Ishikawa (cell line): ENCODE measurements at regions not wholly inside any gene's neighbourhood (a gene's known extent, or its start where the extent isn't known, plus 50 kb on each side); places are given as distances from the start of the nearest gene placed in this dataset.

ENCODE experiments used
- CEBPB ChIP-seq: IDR thresholded peaks from 2 replicates; pipeline ENCODE4 v1.6.1; 2012
- CREB1 ChIP-seq: IDR thresholded peaks from 2 replicates; pipeline ENCODE4 v1.6.1; 2012; ENCODE audit warnings: low read depth
- EGR1 ChIP-seq: IDR thresholded peaks from 2 replicates; pipeline ENCODE4 v1.6.1; 2012
- EP300 ChIP-seq: IDR thresholded peaks from 2 replicates; pipeline ENCODE4 v1.6.1; 2012; ENCODE audit warnings: borderline replicate concordance
- FOXM1 ChIP-seq: IDR thresholded peaks from 2 replicates; pipeline ENCODE4 v1.6.1; 2012; ENCODE audit warnings: low read depth, borderline replicate concordance
- MAX ChIP-seq: IDR thresholded peaks from 2 replicates; pipeline ENCODE4 v1.6.1; 2012
- NFIC ChIP-seq: IDR thresholded peaks from 2 replicates; pipeline ENCODE4 v1.6.1; 2012
- RAD21 ChIP-seq: IDR thresholded peaks from 2 replicates; pipeline ENCODE4 v1.6.1; 2012; ENCODE audit warnings: low read depth
- REST ChIP-seq: IDR thresholded peaks from 2 replicates; pipeline ENCODE4 v1.6.1; 2012; ENCODE audit warnings: low read depth, mild to moderate bottlenecking
- TAF1 ChIP-seq: IDR thresholded peaks from 2 replicates; pipeline ENCODE4 v1.6.1; 2012; ENCODE audit warnings: low read depth, mild to moderate bottlenecking
- TCF12 ChIP-seq: IDR thresholded peaks from 2 replicates; pipeline ENCODE4 v1.6.1; 2012; ENCODE audit warnings: low read depth
- TEAD4 ChIP-seq: IDR thresholded peaks from 2 replicates; pipeline ENCODE4 v1.6.1; 2012
- YY1 ChIP-seq: IDR thresholded peaks from 2 replicates; pipeline ENCODE4 v1.6.1; 2012; ENCODE audit warnings: low read depth
- ZBTB7A ChIP-seq: IDR thresholded peaks from 2 replicates; pipeline ENCODE4 v1.6.1; 2012; ENCODE audit warnings: low read depth
- TF ChIP-seq, protein P1 (sequence below): IDR thresholded peaks from 2 replicates; pipeline ENCODE4 v1.6.1; 2012

GRCh38 chr6:120711255-120711654 lies 623.0 kb downstream of the TBC1D32 start:
- TF ChIP-seq MAX (no peak), REST (no peak), TAF1 (no peak), CREB1 (no peak), EP300 (no peak), CEBPB (no peak), TEAD4 (no peak), YY1 (no peak), EGR1 (no peak), ZBTB7A (no peak), NFIC (no peak), TCF12 (no peak), RAD21 (no peak)
- TF ChIP-seq, protein P1, sequence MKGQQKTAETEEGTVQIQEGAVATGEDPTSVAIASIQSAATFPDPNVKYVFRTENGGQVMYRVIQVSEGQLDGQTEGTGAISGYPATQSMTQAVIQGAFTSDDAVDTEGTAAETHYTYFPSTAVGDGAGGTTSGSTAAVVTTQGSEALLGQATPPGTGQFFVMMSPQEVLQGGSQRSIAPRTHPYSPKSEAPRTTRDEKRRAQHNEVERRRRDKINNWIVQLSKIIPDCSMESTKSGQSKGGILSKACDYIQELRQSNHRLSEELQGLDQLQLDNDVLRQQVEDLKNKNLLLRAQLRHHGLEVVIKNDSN, result no peak

- TF ChIP-seq FOXM1 (no peak), REST (no peak), CEBPB (no peak), EGR1 (no peak), CREB1 (no peak), NFIC (no peak)
- TF ChIP-seq, protein P1, result no peak
Observed at GRCh38 chr6:120700001-120700400, 634.3 kb downstream of the TBC1D32 start.

- TF ChIP-seq MAX (no peak), FOXM1 (no peak), EP300 (no peak), ZBTB7A (no peak), NFIC (no peak)
Observed at GRCh38 chr6:120686492-120686891, 647.8 kb downstream of the TBC1D32 start.

- TF ChIP-seq REST (no peak), CEBPB (no peak), NFIC (no peak), MAX (no peak)
Observed at GRCh38 chr6:120682145-120682544, 652.1 kb downstream of the TBC1D32 start.

DNA sequence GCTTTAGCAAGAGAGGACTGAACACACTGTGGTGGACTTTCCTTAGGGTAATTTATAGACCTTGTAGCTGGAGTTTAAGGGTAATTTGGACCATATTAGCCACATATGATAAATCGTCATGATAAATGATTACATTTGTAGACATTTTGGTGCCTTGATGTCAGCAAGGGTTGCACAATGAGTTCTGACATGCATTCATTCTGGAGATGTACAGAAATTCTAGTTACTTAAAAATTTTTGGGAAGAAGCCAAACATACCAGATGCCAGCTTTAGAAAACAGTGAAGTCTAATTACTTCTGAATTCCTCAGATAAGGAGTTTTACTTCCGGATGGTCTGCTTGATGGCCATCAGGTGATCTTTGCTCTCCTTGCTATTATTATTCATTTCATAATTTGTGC lies 653.1 kb downstream of the TBC1D32 start:
- TF ChIP-seq, protein P1, result no peak
- no peak for TF ChIP-seq NFIC
